Astrocyte of the cerebellum (primary cell): ENCODE measurements at regions not wholly inside any gene's neighbourhood (a gene's known extent, or its start where the extent isn't known, plus 50 kb on each side); places are given as distances from the start of the nearest gene placed in this dataset.

ENCODE experiments used
- DNase-seq: peaks from one replicate; pipeline ENCODE4 v3.0.0-alpha.2; 2011; ENCODE audit warnings: low read depth
- H3K4me3 ChIP-seq: 2 replicates; pipeline ENCODE4 v1.5.1; 2011; ENCODE audit warnings: mild to moderate bottlenecking, low read depth, low read length, moderate library complexity
- in situ Hi-C: cut with HindIII; loops from 2 replicates; pipeline ENCODE4 v1.10.0; 2017; ENCODE audit warnings: low sequenced_read_pairs
- TF ChIP-seq, protein P1 (sequence below): IDR thresholded peaks from 2 replicates; pipeline ENCODE4 v1.5.1; 2012; ENCODE audit warnings: low read length, low read depth, moderate library complexity, mild to moderate bottlenecking; ENCODE audit errors: missing control alignments

DNA sequence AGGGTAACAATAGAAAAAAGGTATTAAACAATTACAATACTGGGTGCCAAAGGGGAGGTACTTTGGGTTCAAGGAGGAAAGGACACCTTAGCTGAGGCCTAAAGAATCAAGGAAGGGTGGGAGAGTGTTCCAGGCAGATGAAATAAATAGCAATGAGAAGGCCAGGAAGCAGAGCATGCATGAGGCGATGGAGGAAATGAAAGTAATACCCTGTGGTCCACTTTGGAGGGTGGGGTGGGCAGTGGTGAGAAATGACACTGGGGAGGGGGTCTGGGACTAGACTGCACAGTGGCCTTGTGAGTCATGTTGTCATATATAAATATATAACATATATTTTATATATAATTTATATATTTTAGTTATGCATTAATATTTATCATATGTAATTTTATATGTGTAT, 55.9 kb downstream of the BHLHE40 start:
- in situ Hi-C loops: no loop called here
- DNase-seq: no peak
- TF ChIP-seq, protein P1, sequence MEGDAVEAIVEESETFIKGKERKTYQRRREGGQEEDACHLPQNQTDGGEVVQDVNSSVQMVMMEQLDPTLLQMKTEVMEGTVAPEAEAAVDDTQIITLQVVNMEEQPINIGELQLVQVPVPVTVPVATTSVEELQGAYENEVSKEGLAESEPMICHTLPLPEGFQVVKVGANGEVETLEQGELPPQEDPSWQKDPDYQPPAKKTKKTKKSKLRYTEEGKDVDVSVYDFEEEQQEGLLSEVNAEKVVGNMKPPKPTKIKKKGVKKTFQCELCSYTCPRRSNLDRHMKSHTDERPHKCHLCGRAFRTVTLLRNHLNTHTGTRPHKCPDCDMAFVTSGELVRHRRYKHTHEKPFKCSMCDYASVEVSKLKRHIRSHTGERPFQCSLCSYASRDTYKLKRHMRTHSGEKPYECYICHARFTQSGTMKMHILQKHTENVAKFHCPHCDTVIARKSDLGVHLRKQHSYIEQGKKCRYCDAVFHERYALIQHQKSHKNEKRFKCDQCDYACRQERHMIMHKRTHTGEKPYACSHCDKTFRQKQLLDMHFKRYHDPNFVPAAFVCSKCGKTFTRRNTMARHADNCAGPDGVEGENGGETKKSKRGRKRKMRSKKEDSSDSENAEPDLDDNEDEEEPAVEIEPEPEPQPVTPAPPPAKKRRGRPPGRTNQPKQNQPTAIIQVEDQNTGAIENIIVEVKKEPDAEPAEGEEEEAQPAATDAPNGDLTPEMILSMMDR: no peak
- H3K4me3 ChIP-seq: no peak overlapping the region

- in situ Hi-C loops: no loop called here
- TF ChIP-seq, protein P1: no peak
- H3K4me3 ChIP-seq: no peak overlapping the region
- DNase-seq: no peak
These were observed 56.6 kb downstream of the BHLHE40 start for GRCh38 chr3:5035692-5036391.

GRCh38 chr3:5036392-5036766, 57.1 kb downstream of the BHLHE40 start:
- TF ChIP-seq, protein P1: no peak
- no peak for DNase-seq
- no peak overlapping the region for H3K4me3 ChIP-seq
- in situ Hi-C loops: no loop called here

GRCh38 chr3:5036858-5037257, 57.6 kb downstream of the BHLHE40 start:
- TF ChIP-seq, protein P1: no peak
- no peak overlapping the region for H3K4me3 ChIP-seq
- in situ Hi-C loops: no loop called here
- no peak for DNase-seq

DNA sequence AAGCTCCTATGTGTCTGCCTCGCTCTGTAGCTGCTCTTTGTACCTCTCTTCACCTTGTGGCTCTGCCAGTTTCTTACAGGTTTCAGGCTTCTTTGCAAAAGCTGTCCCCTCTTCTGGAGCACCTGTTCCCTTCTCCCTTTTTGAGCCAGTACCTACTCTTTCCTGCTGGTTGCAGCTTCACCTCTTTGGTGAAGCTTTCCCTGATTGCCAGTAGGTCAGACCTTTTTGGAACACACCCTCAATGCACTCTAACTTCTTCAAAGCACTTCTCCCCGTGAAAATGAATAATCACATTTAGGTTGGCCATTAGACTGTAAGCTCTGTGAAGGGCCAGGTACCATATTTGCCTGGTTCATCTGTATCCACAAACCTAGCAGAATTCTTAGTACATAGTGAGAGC, 60.3 kb downstream of the BHLHE40 start:
- TF ChIP-seq, protein P1: no peak
- DNase-seq: no peak
- no peak overlapping the region for H3K4me3 ChIP-seq
- in situ Hi-C loops: no loop called here

DNA sequence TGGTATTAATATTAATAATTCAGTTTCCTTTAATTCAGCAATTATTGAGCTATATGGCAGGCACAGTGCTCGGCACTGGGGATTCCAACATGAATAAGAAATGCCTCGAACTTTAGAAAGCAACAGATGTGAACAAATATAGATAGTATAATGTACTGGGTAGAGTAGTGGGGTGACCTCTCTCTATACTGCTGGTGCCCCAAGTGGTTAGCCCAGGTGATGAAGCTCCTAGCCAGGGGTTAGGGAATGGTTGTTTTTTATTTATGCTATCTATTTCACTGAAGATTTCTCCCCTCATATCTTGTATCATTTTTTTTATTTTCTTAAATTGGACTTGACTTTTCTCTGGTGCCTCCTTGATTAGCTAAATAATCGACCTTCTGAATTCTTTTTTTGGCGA, 62.1 kb downstream of the BHLHE40 start:
- H3K4me3 ChIP-seq: no peak overlapping the region
- DNase-seq: no peak
- TF ChIP-seq, protein P1: no peak
- in situ Hi-C loops: loop anchor here (5.0 kb wide), 1 partner anchor 329 kb away; no protein-coding TSS in a partner anchor
